T-helper 9 cell (primary cell): ENCODE measurements at regions not wholly inside any gene's neighbourhood (a gene's known extent, or its start where the extent isn't known, plus 50 kb on each side); places are given as distances from the start of the nearest gene placed in this dataset.

Experiments used
- DNase-seq: peaks from one replicate; pipeline ENCODE4 v3.0.0-alpha.2; 2020

DNA sequence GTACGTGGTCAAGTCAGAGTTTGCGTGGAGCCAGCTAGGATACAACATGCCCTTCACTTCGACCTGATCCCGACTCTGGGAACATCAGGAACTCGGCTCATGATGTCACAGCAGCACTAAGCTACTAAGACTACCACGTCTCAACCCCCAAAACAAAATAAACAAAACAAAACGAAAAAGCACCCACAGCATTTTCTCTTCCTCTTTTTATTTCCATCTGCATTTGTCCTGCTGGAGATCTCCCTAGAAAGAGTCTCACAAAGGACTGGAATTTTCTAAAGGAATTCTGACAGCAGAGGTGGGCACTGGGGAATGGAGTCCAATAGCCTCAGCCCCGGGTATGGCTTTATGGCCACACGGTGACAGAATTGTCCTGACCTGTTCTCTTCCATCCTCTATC lies 196.6 kb downstream of the SALL1 start:
- no peak for DNase-seq

DNA sequence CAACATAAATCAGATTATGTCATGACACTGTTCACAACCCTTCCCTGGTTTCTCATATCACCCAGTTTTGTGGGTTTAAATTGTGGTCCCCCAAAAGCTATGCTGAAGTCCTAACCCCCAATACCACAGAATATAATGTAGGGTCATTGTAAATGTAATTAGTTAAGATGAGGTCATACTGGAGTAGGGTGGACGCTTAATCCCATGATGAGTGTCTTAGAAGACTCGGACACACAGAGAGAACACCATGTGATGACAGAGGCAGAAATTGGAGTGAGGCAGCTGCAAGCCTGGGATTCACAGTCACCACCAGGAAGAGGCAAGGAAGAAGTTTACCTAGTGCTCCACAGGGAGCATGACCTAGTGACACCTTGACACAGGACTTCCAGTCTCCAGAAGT lies 197.8 kb downstream of the SALL1 start:
- no peak for DNase-seq

DNA sequence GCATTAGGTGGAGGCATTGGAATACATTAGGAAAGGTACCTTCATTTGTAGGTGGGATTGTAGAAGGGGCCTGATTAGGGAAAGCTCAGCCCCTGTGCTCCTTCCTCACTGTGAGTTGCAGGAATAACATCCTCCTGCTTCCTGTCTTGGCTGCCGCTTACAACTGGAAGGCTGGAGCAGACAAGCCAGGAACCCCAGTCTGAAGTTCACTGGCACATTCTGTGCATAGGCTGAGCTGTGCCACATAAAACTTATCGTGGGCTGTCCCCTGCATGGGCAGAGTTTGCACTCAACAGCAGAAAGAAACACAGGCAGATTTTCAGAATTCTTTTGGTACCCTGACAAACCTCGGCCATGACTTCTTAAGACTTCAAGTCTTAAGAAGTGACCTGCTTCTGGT lies 200.1 kb downstream of the SALL1 start:
- no peak for DNase-seq

DNA sequence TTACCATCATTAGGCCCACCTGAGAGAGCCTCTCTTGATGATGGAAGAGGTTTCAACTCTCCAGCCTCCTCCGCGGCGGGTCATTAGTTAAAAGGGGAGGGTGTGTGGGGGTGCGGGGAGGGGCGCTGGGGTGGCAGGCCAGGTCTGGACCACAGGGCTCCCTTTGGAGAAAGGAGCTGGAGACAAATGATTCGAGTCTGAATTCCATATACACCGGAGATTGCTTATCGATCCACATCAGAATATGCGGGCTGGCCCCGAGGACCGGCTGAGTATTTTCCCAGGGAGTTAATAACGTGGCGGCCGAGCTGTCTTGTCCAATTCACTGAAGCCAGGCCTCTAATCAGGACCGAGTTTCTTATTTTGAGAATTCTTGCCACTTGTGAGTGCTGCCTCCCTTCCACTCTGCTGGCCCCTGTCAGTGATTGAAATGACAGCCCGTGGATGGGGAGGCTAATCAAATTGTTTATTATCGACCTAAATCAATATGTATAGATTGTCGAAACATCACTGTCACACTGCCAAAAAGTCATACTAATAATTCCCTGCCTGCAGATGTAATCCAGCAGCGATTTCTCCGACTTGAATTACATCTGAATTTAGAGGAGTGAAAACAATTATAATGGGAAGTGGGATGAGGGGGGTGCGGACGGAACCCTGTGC lies 202.7 kb downstream of the SALL1 start:
- no peak for DNase-seq

DNA sequence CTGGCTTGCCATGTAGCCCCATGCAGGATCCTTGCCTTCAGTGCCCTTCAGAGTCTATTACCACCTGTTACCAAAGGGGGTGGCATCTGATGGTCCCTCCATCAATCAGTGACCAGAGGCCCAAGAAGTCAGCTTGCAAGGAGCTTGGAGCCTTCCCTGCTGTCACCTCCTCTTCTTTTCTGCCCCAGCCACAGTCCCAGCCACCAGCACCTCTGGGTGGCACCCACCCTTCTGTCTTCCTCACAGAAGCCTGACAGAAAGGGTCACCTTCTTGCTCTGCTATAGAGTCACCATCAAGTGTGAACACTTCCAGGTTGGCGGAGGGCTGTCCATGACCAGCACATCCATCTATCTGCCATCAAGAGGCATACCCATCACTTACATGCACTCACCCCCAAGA lies 203.2 kb downstream of the SALL1 start:
- DNase-seq = no peak

DNA sequence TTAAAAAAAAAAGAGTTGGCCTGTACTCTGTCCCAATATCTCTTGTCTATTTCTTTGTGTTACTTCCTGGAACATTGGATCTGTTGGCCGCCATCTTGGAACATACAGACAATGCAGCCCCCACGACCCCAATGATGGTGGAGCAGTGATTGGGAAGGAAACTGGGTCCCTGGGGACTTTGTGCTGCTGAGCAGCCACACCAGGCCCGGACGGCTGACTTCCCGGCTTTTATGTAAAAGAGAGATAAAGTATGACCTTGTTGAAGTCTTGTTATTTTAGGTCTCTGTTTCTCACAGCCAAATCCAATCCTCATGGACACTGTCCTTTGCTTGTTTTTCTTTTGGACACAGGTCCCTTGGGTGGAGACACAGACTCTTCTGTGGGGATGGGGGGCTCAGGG lies 204.5 kb downstream of the SALL1 start:
- DNase-seq = no peak

DNA sequence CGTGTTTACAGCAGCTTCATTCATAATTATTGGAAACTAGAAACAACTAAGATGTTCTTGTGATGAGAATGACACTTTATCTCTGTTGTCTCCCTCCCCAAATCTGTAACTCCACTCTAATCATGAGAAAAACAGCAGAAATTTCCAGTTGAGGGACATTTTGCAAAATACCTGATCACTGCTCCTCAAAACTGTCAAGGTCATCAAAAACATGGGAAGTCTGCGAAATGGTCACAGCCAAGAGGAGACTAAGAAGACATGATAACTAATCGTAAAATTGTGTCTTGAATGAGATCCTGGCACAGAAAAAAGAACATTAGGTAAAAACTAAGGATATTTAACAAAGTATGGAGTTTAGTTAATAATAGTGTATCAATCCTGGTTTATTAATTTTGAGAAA lies 204.2 kb downstream of the CYLD start:
- no peak for DNase-seq

DNA sequence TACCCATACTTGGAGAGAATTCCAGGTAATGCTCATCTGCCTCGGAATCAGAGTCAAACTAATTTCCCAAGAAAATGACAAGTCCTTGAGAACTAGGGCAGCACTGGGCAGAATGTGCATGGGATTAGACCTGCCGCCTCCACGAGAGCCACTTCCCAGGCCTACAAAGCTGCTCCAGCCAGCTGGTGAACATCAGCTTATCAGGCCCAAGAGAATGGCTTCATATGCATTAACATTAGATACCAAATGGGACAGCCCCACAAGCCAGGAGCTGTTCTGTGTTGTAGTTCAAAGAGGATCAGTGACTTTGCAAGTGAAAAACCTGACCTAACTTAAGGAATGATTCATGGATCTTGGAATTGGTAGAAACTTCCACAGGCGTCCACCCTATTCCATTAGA lies 203.3 kb downstream of the CYLD start:
- no peak for DNase-seq

DNA sequence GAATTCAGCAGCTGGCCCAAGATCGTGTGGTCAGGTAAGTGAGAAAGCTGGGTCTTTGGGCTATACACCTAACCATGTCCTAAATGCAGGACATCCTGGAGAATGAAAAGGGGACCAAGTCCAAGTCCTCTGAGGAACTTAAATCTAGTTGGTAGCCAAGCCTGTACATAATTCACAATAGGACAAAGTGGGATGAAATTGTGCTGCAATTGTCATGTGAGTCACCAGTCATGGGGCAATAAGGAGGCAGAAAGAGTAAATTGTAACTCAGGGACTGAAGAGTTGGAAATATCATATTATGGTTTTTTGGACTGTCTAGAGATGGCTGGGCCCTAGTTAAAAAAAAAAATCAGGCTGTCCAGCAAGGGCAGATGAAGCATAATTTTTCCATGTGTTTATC lies 202.6 kb downstream of the CYLD start:
- DNase-seq = no peak

DNA sequence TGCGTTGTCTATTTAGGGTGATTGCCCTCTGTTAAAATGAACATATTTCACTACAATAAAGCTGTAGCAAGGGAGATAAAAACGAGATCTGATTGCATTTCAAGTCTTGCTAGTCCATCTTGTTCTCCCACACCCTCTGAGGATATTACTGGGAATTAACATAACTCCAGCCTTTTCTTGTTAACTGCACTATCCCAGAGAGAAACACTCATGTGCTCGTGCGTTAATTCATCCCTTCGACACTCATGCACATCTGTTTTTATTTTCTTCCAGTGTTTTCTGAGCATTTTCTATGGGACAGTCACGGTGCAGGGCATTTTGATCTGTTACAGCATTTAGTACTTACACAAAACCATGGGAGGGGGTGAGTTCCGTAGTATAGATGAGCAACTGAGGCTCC lies 202.1 kb downstream of the CYLD start:
- DNase-seq = no peak

DNA sequence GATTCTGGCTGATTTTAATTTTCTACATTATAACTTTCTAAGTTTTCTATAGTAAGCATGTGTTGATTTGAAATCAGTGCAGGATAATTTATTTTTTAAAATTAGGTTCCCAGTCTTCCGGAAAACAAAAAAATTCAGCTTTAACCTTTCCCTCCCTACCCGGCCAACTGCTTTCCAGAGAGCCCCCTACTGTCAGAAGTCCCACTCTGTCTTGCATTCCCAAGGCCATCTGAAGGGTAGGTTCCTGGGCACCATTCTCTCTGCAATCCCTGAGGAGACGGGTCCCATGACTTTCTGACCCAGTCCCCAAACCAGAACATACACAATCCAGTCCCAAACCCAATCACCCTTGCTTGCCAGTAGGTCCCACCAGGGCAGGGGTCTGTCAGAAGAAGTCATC lies 200.3 kb downstream of the CYLD start:
- no peak for DNase-seq

DNA sequence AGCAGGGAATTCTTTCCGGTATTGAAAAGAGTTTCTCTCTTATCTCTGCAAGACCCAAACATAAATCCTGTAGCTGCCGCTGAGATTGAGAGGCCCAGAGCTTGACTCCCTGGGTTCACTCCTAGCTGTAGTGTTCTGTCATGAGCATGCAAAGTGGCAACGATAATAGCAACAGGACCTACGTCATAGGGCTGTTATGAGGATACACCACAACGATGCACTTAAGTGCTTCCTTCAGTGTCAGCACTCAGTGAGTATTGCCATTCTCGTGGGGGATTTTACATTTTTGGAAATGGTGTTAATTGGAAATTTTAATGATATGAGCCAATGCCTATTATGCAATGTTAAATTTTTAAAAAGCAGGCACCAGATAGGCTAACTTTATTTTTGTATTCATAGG lies 199.8 kb downstream of the CYLD start:
- DNase-seq = no peak

DNA sequence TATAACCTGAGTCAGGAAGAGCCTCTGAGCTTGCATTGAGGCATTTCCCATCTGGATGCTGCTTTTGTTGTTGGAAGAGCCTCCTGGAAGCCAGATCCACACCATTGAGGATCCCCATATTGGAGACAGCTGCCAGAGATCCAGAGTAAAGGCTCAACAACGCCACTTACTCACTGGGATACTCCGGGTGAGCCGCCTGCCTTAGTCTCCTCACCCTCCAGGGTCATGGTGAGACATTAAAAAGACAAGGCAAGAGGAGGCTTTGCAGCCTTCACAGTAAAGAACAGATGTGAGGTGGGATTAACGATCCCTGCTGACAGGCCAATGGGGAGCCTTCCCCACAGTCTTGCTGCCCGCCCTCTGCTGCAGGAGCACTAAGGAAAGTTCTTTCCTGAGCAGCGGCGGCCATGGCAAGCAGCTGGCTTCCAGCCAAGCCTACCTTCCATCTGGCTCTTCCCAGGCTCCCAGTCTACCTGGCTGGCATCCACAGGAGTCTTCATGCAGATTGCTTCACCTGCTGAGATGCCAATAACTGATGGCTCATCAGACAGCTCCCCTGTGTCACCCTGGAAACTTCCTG lies 198.5 kb downstream of the CYLD start:
- DNase-seq = no peak

DNA sequence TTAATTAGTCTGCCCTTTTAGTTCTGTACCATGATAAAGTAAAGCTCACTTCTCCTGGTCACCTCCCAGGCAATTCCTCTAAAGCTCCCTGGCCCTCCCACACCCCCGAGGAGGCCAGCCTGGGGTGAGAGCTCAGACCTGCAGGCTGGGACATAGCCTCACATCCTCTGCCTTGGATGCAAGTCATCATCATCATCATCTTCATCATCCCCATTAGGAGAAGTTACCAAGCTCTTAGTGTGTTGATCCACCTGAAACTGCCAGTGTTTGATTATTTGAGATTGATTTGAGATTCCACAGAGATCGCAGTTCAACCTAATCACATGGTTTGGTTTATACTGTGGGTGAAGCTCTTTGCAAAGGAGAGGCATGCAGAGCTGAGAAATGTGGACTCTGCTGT lies 197.5 kb downstream of the CYLD start:
- no peak for DNase-seq

DNA sequence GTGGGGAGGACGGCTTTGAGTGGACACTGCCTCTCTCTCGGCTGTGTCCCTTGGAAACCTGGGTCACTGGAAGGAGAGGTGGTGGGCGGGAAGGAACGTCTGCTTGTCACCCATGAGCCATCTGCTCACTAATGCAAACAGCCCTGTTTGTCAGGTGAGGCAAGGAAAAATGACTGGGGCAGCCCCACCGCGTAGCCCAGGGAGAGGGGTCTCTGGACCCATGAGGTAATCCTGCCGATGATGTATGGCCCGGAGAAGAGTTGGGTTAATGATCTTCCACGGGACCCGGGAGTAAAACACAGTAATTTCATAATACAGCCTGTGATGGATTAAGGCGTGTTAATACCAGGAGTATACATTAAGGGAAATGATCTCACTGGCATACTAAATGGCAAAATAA lies 197.0 kb downstream of the CYLD start:
- DNase-seq = no peak

DNA sequence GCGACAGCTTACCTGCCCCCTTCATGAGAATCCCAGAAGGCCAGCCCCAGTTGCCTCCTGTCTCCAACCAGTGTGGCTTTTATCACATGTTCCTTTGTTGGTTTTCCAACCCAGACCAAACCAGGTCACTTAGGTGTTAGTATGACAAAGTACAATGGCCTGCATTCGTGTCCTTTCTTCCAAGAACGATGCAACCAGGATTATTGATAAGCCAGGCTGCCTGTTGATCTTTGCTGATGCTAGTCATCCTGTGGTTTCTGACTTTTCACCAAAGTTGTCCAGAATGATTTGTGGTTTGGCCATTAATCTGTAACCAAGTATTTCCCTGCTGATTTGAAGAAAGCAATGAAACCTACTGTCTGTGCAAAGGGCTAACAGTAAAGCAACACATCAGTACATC lies 191.4 kb downstream of the CYLD start:
- DNase-seq = no peak

DNA sequence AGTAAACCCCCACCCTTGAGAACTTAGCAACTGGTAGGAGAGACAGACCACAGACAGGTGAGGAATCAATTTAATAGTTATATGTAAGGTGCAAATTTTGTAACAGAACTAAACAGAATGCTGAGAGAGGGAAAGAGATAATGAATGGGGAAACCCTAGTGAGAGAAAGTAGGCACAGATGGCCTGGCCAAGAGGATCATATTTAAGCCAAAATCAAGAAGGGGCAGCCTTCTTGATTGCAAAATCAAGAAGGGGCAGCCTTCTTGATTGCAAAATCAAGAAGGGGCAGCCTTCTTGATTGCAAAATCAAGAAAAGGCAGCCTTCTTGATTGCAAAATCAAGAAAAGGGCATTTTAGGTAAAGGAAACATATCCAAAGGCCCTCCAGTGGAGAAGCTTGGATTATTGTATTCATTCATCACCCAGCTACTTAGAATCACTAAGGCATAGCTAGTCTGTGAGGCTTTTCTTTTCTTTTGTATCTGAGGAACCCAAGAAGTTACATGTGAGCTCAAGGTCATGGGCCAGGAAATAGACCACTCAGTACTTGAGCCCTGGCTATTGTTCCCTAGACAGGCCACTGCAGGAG lies 190.6 kb downstream of the CYLD start:
- no peak for DNase-seq

DNA sequence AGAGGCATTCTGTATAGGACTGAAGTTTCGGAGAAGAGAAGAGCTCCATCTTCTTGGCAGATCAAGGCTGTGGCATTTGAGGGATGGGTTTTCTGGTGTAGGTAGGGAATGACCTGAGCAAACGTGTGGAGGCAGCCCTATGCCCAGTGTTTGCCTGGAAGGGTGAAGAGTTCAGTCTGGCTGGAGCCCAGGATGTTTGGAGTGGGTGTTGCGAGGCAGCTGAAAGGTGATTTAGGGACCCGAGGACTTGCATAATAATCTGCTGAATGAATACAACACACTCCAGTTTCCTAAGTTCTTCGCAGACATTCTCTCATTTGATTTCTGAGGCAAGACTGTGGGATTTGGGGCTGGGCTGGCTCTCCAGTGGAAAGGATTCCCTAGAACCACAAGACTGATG lies 186.2 kb downstream of the CYLD start:
- no peak for DNase-seq

DNA sequence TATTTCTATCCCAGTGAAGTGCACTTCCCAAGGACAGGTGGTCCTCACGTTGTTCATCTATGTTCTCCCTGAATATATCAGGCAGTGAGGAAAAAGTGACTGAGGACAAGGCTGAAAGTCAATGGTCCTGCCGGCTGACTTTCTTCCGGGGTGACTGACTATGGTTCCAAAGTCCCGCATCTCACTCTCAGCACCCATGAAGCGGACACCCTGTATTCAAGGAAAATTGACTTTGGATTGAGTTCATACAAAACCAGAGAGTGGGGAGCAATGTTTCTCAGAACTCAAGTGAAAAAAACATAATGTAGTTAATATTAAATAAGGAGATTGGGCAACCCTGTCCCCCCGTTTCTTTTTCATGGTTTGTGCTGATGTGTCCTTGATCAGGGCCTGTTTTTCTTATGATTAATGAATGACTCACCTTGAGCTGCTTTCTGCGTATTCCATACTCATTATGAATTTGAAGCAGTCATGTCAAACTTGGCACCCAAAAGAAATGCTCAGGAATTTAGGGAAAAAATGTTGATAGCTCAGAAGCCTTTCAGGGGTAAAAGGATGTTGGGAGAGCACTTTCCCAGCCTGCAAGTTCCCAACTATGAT lies 184.0 kb downstream of the CYLD start:
- no peak for DNase-seq

DNA sequence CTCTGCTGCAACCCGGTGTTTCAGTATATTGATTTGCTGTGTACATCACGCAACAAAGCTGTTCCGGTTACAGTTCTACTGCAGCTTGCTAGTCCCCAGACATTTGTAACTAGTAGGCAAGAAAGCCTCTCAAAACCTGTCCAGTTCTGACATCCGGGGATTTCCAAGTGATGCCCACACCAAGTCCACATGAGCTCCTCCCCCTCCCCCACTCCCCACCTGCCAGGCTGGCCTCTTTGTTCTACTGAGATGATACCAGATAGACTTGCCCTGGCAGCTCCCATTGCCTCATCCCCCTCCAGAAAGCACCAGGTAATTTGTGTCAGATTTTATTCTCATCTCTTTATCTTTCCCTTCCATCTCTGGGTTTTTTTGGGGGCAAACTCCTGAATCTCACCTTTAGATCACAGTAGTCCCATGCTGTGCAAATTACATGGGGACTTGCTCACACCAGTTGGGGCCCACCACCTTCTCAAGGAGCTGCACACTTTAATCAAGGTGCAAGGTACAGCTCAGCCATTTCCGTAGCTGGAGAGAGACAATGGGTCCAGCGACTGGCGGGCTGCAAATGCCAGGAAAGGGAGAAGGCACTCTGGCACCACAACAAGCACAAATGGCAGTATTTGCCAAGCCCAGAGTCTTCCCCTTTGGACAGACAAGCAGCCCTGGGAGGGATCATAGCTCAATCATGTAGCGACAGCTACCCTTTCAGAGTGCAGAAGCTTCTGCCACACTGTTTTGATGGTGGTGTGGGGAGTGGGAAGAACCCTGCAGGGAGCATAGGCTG lies 183.1 kb downstream of the CYLD start:
- DNase-seq = no peak

DNA sequence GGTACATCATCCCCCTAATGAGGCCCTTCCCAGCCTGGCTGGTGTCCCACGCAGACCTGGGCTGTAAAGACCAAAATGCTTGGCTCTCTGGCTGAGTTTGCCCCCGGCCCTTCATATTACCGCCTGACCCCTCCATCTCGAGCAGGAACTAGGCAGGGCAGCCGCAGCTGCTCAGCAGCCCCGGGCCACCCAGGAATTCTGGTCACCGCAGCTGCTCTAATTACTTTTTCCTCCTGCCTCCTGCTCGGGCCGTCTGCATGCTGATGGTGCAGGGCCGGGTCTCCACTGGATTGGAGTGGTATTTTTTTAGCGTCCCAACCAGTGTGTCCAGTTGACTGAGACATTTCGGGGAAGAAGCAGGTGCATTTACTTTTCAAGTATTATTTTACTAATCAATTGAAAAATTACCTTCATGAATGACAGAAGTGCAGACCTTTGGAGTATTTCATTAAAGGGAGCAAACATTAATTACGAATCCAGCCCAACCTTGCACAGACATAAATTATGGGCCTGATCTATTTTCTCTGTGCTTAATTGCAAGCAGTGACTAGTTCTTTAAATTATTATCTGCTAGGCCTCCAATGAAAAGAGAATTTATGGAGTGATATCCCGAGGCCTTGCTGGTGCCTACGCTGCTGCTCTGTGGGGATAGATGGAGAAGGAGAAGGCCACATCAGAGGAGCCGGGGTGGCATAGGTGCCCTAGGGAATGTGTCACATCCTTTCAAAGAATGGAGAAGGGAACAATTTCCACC lies 176.2 kb downstream of the CYLD start:
- DNase-seq = no peak

DNA sequence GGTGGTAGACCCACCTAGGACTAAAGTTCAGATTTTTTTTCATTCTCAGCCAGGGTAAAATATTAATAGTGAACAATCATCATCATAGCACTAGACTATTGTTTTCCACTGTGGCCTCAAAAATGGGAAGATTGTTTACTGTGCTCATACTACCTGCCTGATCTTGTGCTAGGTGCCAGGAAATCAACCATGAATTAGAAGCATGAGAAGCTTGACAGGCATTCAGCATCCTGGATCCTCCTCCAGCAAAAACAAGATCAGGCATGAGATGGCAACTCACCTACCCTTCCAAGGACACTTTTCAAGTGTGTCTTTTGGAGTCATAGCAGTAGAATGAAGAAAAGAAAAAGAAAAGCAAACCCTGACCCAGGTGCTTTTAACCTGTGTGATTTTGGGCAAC lies 174.2 kb downstream of the CYLD start:
- no peak for DNase-seq

DNA sequence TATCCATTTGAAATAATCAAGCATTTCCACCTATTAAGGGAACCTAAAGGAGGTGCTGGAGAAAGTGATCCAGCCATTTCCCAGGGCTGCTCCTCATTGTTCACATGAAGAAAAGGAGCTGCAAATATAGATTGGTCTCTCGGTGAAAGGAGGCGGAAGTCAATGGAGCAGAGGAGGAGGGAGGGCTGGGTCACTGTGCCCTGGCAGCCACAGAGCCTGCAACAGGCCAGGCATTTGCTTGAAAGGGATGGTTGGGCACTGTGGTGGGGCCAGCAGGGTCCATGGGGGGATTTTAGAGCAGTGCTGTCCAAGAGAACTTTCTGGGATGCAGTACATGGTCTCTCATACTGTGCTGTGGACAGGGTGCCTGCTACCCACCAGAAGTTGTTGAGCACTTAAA lies 173.2 kb downstream of the CYLD start:
- DNase-seq = no peak
